Endothelial cell of hepatic sinusoid (primary cell): ENCODE measurements at regions not wholly inside any gene's neighbourhood (a gene's known extent, or its start where the extent isn't known, plus 50 kb on each side); places are given as distances from the start of the nearest gene placed in this dataset.

Source experiments
- in situ Hi-C: cut with HindIII; loops from 2 replicates; pipeline ENCODE4 v1.10.0; 2017; ENCODE audit warnings: low sequenced_read_pairs

- in situ Hi-C loops: no loop called here
Observed at GRCh38 chr2:144217853-144218633, 301.9 kb downstream of the ZEB2 start.

- in situ Hi-C loops: no loop called here
Observed at GRCh38 chr2:144215701-144216675, 303.9 kb downstream of the ZEB2 start.

GRCh38 chr2:144215207-144215606, 304.7 kb downstream of the ZEB2 start:
- in situ Hi-C loops: no loop called here

GRCh38 chr2:144213797-144214196, 306.1 kb downstream of the ZEB2 start:
- in situ Hi-C loops: no loop called here

- in situ Hi-C loops: no loop called here
Observed at GRCh38 chr2:144211826-144212225, 308.1 kb downstream of the ZEB2 start.

GRCh38 chr2:144211065-144211464, 308.9 kb downstream of the ZEB2 start:
- in situ Hi-C loops: no loop called here

- in situ Hi-C loops: no loop called here
Observed at GRCh38 chr2:144210076-144210475, 309.8 kb downstream of the ZEB2 start.

DNA sequence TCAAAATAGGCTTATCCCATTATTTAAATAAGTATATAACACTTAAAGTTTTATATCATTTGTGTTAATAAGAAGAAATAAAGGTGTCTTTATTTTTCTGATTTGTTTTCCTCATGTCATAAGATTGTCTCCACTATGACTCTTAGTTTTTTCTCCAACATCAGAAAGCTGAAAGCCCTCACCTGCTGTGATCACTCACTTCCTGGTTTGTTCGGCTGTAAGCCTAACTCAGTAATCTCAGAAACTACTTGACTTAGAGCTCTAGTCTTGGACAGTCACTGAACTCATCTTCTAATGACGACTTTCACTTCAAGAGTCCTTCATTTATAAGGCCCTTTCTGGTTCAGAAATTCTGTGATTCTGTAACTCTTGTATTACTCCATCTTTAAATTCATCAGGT, 311.0 kb downstream of the ZEB2 start:
- in situ Hi-C loops: no loop called here

- in situ Hi-C loops: no loop called here
Observed at GRCh38 chr2:144206019-144206418, 313.9 kb downstream of the ZEB2 start.

DNA sequence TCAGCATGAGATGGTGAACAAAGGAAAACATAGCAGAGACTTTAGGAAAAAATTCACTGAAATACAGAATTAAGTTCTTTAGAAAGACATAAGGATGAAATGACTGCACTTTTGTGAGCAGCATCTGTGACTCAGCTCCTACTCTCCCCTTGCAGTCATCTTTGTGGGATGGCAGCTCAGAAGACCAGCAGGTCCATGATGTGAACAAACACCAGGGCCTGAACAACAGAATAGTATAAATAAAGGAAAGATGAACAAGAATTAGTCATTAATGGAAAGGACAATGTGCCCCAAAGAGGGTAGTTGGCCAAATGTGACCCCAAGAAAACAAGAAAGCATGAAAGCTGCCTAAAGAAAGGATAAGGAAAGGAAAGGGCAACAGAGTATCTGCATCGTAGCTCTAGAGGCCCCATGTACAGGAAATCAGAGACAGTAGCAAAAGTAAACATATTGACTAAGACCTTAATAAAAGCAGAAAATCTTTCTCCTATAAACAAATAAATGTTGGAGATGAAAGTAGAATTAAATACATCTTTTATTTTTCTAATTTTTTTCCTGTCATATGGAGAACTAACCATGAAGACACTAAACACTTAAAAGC, 318.0 kb downstream of the ZEB2 start:
- in situ Hi-C loops: no loop called here

DNA sequence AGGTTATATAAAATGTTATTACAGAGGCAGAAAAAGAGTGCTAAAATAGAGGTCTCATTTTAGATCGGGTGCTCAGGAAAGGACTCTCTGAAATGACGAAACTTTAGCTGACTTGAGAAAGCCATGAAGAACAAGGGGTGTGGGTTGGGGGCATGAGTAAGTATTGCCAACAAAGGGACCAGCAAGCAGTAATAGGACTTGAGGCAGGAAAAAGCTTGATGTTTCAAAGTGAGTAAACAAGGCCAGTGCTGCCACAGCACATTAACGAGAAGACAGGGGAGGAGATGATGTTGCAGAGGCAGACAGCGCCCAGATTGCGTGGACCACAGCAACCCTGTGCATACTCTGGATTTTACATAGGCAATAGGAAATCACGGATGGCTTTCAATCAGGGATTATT, 318.8 kb downstream of the ZEB2 start:
- in situ Hi-C loops: no loop called here

DNA sequence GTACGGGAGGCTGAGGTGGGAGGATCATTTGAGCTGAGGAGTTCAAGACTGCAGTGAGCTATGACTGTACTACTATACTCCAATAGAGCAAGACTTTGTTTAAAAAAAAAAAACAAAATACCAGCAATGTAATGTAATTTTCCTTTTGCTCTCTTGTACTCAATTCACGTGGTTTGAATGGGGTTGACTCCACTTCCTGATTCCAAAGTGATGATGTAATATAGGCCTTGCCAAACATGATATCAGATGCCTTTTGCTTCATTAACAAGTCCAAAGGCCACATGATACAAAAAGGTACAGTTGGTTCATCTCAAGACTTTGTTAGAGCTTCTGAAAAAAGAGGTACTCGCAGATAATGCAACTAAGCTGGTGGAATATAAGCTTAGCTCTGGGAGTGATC, 321.8 kb downstream of the ZEB2 start:
- in situ Hi-C loops: no loop called here

- in situ Hi-C loops: no loop called here
Observed at GRCh38 chr2:144194326-144195071, 325.4 kb downstream of the ZEB2 start.

DNA sequence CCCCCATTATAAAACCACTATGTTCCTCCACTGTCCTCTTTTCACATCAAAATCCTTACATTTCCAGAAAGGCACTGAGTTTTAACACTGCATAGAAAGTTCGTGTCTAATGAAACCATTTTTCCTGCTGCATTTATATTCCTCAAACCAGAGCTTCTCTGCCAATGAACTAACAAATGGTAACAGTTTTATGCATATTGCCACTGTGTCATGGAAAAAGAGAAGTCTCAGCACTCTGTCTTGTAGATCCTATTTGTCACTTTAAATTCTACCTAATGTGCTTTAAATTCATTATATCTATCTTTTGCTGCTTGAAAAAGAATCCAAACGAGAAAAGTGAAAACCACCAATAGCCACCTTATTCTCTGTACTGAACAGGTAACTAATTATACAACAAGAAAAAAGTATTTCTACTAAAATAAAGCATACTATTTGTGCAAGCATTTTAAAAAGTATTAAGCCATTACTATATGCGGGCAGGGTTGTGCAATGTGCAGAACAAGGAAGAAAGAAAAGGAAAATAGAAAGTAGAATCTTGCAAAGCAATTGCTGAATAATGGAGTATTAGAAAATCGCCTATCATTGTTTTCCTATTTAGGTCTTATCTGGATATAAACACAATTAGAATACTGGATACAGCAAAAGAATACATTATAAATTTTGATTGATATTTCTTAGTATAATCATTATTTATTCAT, 328.9 kb downstream of the ZEB2 start:
- in situ Hi-C loops: no loop called here

DNA sequence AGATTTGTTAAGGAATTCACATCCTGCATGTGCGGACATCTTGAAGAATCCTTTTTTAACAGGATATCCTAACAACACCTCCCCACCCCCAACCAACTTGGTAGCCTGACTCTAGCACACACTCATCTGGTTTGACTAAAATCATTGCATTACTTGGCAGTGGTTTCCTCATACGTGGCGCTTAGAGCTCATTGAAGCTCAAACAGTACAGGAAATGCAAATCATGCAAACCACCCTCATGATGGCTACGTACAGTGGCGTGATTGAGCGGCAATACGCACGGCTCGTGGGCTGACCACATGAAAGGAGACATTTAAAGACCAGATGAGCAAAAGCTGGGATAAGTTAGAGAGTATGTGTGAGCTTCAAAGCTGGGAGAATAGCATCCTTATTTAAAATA, 336.2 kb downstream of the ZEB2 start:
- in situ Hi-C loops: loop anchor here (5.0 kb wide), 1 partner anchor 71 kb away; no protein-coding TSS in a partner anchor

GRCh38 chr2:144181001-144181400, 338.9 kb downstream of the ZEB2 start:
- in situ Hi-C loops: loop anchor here (5.0 kb wide), 1 partner anchor 69 kb away; no protein-coding TSS in a partner anchor

- in situ Hi-C loops: loop anchor here (5.0 kb wide), 1 partner anchor 68 kb away; no protein-coding TSS in a partner anchor
Observed at GRCh38 chr2:144180131-144180530, 339.8 kb downstream of the ZEB2 start.

DNA sequence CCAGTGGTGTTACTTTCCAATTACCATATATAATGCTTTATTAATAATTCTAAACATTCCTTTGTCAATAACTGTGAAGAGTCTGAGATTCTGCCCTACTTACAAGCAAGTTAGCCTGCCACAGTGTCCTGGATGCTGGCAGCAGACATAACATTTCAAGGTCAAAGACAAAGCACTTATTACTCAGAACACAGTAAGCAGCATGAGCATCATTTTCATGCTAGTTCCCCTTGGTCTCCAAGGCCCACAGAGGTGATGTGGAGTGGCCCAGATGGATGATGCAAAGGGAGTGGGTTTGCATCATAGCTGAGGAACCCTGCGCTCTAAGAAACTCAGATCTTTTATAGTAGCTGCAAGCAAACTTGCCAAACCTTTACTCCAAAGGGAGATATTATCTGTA, 349.7 kb downstream of the ZEB2 start:
- in situ Hi-C loops: no loop called here

GRCh38 chr2:144166743-144167142, 353.2 kb downstream of the ZEB2 start:
- in situ Hi-C loops: no loop called here
